ENCODE measurements at regions not wholly inside any gene's neighbourhood (a gene's known extent, or its start where the extent isn't known, plus 50 kb on each side); places are given as distances from the start of the nearest gene placed in this dataset.

GRCh38 chr10:32130788-32131187 is 74.6 kb upstream of the KIF5B start:
- TF ChIP-seq CTCF (optimal IDR thresholded peaks at IDR 0.05 in 1 of 3, IDR thresholded peaks at IDR 0.05 in 1 of 3, conservative IDR thresholded peaks at IDR 0.05 in 1 of 3; ENCODE audit: extremely low read depth in 1 of 3, insufficient read depth in 2 of 3, low read length in 3 of 3): no peak
- TF ChIP-seq EZH2 (IDR thresholded peaks at IDR 0.05; ENCODE audit: low read length): no peak
